ENCODE measurements at regions not wholly inside any gene's neighbourhood (a gene's known extent, or its start where the extent isn't known, plus 50 kb on each side); places are given as distances from the start of the nearest gene placed in this dataset.

DNA sequence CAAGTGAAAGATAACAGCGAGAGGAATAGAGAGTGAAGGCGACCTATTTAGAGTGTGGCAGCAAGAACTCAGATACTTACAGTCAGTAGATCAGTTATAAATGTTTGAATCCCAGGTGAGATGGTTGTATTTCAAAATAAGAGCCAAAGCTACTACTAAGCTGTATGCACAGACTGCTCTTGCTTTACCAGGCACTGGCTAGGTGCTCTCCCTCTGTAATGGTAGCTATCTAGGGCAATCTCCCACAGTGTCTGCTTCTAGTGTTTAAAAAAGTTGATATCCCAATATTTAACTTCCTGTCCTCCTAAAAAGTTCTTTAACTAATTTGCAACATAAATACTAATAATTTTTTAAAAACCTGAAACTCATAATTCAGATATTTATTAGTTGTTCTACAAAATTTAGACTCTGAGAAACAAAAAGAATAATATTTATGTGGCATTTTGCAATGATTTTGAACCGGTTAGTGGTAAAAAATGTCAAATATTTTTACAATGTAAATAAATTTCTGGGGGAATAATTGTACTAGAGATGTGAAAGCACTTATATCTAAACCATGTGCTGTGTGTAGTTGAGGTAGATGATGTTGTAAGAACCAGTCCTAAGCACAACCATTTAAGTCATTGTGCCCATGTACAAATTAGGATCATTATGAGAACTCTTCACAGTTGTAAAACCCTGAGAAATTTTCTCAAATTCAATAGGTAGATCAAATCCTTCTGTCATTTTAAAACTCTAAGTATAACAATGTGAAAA is 349.3 kb upstream of the SEMA3D start:
- TF ChIP-seq POLR2AphosphoS5 (IDR thresholded peaks at IDR 0.05) = no peak
- no peak for TF ChIP-seq CTCF (IDR thresholded peaks at IDR 0.05)
- no peak for TF ChIP-seq POLR2A (IDR thresholded peaks at IDR 0.05)
